ENCODE measurements at regions not wholly inside any gene's neighbourhood (a gene's known extent, or its start where the extent isn't known, plus 50 kb on each side); places are given as distances from the start of the nearest gene placed in this dataset.
"Not testable (repeated sequence)": the region's sequence is repeated elsewhere in the genome, so short reads cannot be mapped to it uniquely, and the experiment has no call there.

- no peak for DNase-seq
- Histone ChIP-seq H3K36me3 (no peaks in the 10 kb centered on the region), H3K4me3 (no peak overlapping the region), H3K27me3 (no peaks in the 10 kb centered on the region), H3K9me3 (no peaks in the 10 kb centered on the region), H3K27ac (no peak overlapping the region), H3K4me1 (no peaks in the 10 kb centered on the region)
- no peak for TF ChIP-seq POLR2A (IDR thresholded peaks at IDR 0.05)
- no peak for TF ChIP-seq CTCF (IDR thresholded peaks at IDR 0.05)
Observed at GRCh38 chr3:147257944-147258343, 148.4 kb downstream of the ZIC4 start.

GRCh38 chr3:147256739-147257138, 149.6 kb downstream of the ZIC4 start:
- no peak overlapping the region for H3K27ac ChIP-seq
- DNase-seq, result no peak
- no peaks in the 10 kb centered on the region for H3K9me3 ChIP-seq
- H3K27me3 ChIP-seq, result no peaks in the 10 kb centered on the region
- no peak for TF ChIP-seq CTCF (IDR thresholded peaks at IDR 0.05)
- no peak for TF ChIP-seq POLR2A (IDR thresholded peaks at IDR 0.05)
- no peaks in the 10 kb centered on the region for H3K36me3 ChIP-seq
- H3K4me1 ChIP-seq, result no peaks in the 10 kb centered on the region
- no peak overlapping the region for H3K4me3 ChIP-seq

- Histone ChIP-seq H3K4me3 (no peak overlapping the region), H3K36me3 (no peaks in the 10 kb centered on the region), H3K4me1 (no peaks in the 10 kb centered on the region), H3K27ac (no peak overlapping the region), H3K27me3 (no peaks in the 10 kb centered on the region), H3K9me3 (no peaks in the 10 kb centered on the region)
- no peak for TF ChIP-seq CTCF (IDR thresholded peaks at IDR 0.05)
- TF ChIP-seq POLR2A (IDR thresholded peaks at IDR 0.05), result no peak
- no peak for DNase-seq
Observed at GRCh38 chr3:147246906-147247305, 159.4 kb downstream of the ZIC4 start.

GRCh38 chr3:147245638-147246037, 160.7 kb downstream of the ZIC4 start:
- H3K27ac ChIP-seq, H3K36me3 ChIP-seq, H3K4me1 ChIP-seq, H3K27me3 ChIP-seq, H3K4me3 ChIP-seq, H3K9me3 ChIP-seq, DNase-seq: not testable (repeated sequence)

- H3K27me3 ChIP-seq, H3K36me3 ChIP-seq, DNase-seq, H3K4me1 ChIP-seq, H3K9me3 ChIP-seq, H3K4me3 ChIP-seq, H3K27ac ChIP-seq: not testable (repeated sequence)
Observed at GRCh38 chr3:147245022-147245421, 161.3 kb downstream of the ZIC4 start.

- no peak overlapping the region for H3K27ac ChIP-seq
- H3K36me3 ChIP-seq, result no peaks in the 10 kb centered on the region
- no peaks in the 10 kb centered on the region for H3K4me1 ChIP-seq
- no peak overlapping the region for H3K4me3 ChIP-seq
- TF ChIP-seq POLR2A (IDR thresholded peaks at IDR 0.05) (no peak), CTCF (IDR thresholded peaks at IDR 0.05) (no peak)
- H3K27me3 ChIP-seq, result no peaks in the 10 kb centered on the region
- no peak for DNase-seq
- H3K9me3 ChIP-seq, result no peaks in the 10 kb centered on the region
Observed at GRCh38 chr3:147244397-147244796, 161.9 kb downstream of the ZIC4 start.

- Histone ChIP-seq H3K4me1 (no peaks in the 10 kb centered on the region), H3K27ac (no peak overlapping the region), H3K36me3 (no peaks in the 10 kb centered on the region), H3K4me3 (no peak overlapping the region), H3K27me3 (no peaks in the 10 kb centered on the region), H3K9me3 (no peaks in the 10 kb centered on the region)
- DNase-seq, result no peak
- TF ChIP-seq CTCF (IDR thresholded peaks at IDR 0.05), result no peak
- no peak for TF ChIP-seq POLR2A (IDR thresholded peaks at IDR 0.05)
Observed at GRCh38 chr3:147240581-147240980, 165.8 kb downstream of the ZIC4 start.

Measured in Peyer's patch (tissue), 4 donors.